NCI-H1417 (cell line): ENCODE measurements at regions not wholly inside any gene's neighbourhood (a gene's known extent, or its start where the extent isn't known, plus 50 kb on each side); places are given as distances from the start of the nearest gene placed in this dataset.

Experiments used
- DNase-seq, 3 experiments: peaks; one replicate each; lab custom pipeline; 2025; lab: John Stamatoyannopoulos, UW

- no peak for DNase-seq
Observed at GRCh38 chr18:45168866-45169600, 446.2 kb upstream of the SLC14A2 start.

- DNase-seq: no peak
Observed at GRCh38 chr18:45169610-45170009, 445.7 kb upstream of the SLC14A2 start.

GRCh38 chr18:45171679-45172191, 443.5 kb upstream of the SLC14A2 start:
- DNase-seq: no peak

- no peak for DNase-seq
Observed at GRCh38 chr18:45173327-45173726, 441.9 kb upstream of the SLC14A2 start.

DNA sequence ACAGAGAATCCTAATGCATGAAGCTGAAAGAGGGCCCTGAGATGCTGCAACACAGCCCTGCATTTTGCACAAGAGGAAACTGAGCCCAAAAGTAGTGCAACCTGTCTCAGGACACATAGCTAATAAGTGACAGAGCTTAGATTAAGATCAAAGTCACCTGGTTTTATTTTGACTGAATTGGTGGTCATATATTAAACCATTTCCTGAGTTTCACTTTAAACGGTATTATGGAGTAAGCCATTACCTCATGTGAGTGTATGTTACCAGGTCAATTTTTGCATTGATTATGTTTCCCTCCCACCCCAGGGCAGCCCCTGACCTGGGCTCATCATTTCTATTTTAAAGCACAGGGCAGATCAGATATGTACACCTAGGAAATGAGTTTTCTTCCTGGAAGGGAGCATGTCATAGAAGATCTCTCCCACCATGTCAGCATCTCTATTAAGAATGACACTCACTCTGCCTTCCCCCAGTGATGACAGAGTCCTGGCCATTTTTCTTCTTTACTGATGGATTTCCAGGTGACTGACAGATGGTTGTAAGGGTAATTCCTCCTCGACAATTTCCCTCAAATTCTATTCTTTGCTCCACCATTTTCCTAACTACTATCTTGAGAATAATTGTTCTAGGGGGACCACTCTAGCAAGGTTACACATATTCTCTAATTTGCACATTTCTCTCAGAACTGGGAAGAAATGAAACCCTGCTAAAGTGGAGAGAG, 441.3 kb upstream of the SLC14A2 start:
- DNase-seq: no peak

DNA sequence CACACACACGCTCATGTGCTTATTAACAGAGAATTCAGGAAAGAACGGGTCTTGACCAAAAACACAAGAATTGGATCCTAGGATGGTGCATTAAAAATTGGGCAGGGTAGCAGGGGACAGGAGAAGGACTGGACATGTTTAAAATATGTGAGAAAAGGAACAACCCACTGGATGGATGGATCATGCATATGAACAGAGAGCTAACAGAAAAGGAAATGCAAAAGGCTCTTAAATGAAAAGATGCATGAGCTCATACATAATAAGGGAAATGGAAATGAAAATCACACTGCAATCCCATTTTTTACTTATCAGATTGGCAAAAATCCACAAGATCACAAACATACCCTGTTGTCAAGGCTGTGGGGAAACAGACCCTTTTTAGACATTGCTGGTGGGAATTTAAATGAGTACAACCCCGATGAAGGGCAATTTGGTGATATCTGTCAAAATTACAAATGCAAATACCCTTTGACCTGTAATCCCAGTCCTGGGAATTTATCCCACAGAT, 440.6 kb upstream of the SLC14A2 start:
- peak in 1 of 3 experiments; percentile 43 for DNase-seq

DNA sequence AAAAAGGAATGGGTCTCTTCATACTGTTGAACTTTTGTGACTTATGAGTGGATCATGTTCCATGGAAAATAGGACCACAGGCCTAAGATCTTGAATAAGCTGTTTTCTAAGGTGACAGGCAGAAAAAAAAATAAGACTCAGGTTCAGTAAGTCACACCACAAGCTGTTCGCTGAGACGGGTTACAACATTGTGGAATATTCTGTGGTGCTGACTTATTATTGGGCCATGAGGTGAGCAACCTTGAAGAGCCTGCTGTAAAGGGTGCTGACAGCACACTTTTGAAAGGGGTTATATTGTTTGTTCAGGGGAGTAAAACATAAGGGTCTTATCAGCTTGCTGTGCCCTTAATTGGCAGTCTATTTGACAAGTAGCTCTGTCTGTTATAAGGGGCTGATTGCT, 439.8 kb upstream of the SLC14A2 start:
- DNase-seq: peak in 2 of 3 experiments; percentile 11 to 64

DNA sequence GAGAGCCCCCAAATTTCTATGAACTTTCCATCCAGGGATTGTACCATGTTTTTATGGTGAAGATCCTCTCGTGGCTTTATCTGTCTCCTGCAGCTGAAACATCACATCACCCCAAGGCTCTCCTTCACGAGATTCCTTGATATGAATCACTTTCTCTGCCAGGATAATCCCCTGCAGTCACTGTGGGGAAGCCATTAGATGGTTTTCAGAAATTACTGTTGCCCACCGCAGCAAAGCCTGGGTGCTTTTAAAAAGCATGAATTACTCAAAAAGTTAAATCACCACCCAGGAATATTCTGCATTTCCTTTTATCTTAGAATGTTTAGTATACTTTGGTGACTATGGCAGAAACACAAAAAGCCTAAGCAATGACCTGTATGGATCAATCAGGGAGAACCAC, 428.4 kb upstream of the SLC14A2 start:
- no peak for DNase-seq

DNA sequence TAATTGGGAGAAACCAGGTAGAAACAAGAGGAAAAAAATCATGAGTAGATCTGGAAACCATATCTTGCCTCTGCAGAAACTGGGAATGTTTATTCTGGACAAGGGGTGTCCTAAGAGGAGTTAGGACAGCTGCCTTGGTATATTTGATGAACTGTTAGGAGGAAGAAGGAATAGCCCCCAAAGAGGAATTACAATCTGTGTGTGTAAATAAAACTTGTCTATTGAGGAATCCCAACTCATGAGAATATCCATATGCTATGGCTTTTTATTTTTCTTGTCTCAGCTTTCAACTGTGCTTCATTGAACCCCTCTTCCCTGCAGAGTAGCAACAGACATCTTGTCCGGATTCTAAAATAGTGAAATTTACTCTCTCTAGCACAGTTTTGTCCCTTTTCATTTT, 423.5 kb upstream of the SLC14A2 start:
- no peak for DNase-seq

DNA sequence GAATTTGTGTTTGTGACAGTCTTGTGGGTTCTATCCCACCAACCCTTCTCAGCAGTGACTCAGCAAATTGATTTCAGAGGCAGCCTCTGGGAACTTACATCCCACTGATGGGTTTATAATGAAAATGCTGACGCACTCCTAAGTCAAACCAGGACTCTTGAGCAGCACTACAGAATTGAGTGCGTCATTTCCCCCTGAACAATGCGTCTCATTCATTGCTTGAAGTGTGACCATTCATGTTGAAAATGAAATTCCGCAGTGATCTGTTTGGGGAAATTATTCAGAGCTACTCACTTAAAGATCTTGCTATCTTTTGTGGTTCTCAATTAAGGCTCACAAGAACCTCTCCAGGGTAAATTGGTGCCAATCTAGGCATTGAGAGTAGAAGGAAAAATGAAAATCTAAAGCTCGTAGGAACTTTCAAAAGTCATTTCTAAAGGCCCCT, 417.7 kb upstream of the SLC14A2 start:
- peak in 2 of 3 experiments; percentile 20 to 88 for DNase-seq

DNA sequence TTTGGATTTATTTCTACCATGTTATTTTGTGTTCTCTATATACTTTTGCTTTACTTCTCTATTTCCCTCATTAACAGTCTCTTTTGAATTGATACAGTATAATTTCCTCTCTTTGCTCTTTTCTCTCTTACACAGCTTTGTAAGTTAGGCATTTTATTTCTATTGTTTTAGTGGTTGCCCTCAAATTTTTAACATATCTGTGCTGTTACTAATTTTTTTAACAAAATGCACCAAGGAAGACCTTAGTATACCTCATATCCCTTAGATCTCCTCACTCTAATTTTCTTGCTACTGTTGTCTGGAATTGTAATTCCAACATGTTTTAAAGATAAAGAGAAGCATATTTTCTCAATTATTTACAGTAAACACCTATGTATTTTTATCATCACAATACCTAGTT, 416.8 kb upstream of the SLC14A2 start:
- no peak for DNase-seq

- no peak for DNase-seq
Observed at GRCh38 chr18:45201029-45201428, 414.2 kb upstream of the SLC14A2 start.

DNA sequence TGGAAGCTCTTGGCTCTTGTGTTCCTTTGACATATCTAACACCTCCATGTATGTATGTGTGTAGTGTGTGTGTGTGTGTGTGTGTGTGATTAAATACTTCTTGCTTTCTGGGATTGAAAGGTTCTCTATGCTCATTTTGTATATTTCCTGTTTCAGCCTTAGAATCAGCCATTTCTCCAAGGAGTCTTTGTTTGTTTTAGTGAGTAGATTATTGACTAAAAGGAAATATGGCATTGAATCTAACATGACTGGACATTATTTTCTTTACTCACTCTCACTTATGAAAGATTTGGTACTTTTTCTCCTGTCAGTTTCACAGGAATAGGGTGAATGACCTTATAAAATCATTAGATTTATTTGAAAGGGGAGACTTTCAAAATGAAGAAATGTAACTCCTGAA, 413.8 kb upstream of the SLC14A2 start:
- no peak for DNase-seq

DNA sequence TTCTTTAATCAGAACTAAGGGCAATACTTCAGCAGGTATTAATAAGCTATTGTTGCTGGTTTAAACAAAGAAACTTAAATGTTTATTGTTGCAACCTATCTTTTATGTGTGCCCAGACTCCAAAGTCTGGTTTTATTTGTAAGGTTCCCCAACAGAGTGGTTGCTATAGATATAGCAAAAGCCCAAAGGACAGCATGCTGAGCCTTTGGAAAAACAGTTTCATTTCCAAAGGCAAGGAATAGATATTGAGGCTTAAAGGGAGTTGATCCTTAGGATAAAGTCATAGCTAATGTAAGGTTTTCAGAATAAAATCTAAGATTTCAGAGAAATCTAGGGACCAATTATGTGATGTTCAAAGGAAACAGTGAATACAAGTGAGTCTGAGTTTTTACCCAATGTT, 413.2 kb upstream of the SLC14A2 start:
- no peak for DNase-seq

DNA sequence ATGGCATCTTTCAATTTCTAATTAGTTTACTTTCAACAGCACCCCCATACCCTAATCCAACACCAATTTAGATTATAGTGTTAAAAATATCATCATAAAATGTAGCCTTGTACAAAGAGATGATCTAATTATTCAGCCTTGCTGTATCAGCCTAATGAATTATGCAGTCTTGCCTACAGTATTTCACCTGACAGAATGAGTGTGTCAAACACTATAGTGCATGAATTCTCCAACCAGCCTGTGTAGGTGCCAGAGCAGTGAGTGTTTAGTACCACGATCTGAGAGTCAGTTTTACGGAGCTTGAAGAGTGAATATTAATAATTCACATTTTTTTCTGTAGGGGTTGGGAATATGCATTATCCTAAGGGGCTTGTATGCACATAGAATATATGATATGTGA, 411.6 kb upstream of the SLC14A2 start:
- DNase-seq: no peak

- DNase-seq: no peak
Observed at GRCh38 chr18:45207328-45207727, 407.9 kb upstream of the SLC14A2 start.

DNA sequence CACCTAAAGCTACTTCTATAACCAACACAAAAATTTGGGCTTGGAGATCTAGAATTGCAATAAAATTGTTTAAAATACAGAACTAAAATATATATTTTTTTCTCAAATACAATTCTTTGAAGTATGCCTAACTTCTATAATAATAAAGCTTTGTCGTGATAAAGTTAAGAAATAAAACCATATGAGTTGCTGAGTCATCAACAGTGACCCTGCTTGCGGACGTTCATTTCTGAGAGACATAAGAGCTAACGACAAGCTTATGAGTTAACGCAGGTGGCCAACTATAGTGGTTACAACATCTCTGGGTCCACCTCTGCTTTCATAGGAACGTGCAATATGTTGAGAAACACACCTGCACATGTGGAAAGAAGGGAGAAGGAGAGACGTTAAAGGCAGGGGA, 407.1 kb upstream of the SLC14A2 start:
- DNase-seq: no peak

- DNase-seq: peak; percentile 73 to 94 (median 75)
Observed at GRCh38 chr18:45212181-45213039, 402.9 kb upstream of the SLC14A2 start.

DNA sequence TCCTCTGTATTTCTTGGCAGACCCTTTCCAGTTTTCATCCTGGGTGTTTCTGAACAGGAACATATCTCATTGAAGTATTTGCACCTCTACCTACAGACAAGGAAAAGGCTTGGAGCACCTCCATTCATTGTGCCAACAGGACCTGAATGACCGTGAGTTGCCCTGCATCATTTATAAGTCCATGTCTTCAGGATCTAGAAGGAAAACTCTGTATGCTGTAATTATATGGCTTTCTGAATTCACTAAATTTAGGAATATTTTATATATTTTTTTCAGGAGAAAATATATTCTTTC, 402.3 kb upstream of the SLC14A2 start:
- no peak for DNase-seq

DNA sequence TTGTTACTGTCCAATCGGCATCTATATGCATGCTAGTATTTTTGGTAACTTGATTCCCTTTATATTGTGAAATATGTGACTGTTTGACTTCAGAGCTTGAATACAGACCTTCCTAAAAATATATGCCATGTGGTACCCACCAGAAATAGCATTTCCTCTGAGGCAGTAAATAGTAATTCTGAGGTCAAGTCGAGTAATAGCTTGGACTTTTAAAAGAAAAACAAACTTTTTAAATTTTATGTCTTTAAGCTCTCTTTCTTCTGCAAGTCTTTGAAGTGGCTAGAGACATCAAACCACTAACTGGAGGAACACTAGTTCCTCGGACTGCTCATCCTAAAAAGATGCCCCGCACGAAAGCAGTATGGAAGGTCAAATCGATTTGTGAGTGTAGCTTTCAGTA, 396.8 kb upstream of the SLC14A2 start:
- DNase-seq: no peak

- no peak for DNase-seq
Observed at GRCh38 chr18:45221363-45221762, 393.9 kb upstream of the SLC14A2 start.

GRCh38 chr18:45222180-45222579, 393.1 kb upstream of the SLC14A2 start:
- DNase-seq: no peak
